WI38 (cell line): ENCODE measurements at regions not wholly inside any gene's neighbourhood (a gene's known extent, or its start where the extent isn't known, plus 50 kb on each side); places are given as distances from the start of the nearest gene placed in this dataset.
"Not testable (repeated sequence)": the region's sequence is repeated elsewhere in the genome, so short reads cannot be mapped to it uniquely, and the experiment has no call there.

Source experiments
- H3K4me3 ChIP-seq: 2 replicates; pipeline ENCODE4 v1.5.1; 2011; ENCODE audit warnings: low read depth, mild to moderate bottlenecking, control low read depth, low read length
- TF ChIP-seq, protein P1 (sequence below): IDR thresholded peaks from 2 replicates; pipeline ENCODE4 v1.5.1; 2012; ENCODE audit warnings: low read depth, mild to moderate bottlenecking, control low read depth, low read length

DNA sequence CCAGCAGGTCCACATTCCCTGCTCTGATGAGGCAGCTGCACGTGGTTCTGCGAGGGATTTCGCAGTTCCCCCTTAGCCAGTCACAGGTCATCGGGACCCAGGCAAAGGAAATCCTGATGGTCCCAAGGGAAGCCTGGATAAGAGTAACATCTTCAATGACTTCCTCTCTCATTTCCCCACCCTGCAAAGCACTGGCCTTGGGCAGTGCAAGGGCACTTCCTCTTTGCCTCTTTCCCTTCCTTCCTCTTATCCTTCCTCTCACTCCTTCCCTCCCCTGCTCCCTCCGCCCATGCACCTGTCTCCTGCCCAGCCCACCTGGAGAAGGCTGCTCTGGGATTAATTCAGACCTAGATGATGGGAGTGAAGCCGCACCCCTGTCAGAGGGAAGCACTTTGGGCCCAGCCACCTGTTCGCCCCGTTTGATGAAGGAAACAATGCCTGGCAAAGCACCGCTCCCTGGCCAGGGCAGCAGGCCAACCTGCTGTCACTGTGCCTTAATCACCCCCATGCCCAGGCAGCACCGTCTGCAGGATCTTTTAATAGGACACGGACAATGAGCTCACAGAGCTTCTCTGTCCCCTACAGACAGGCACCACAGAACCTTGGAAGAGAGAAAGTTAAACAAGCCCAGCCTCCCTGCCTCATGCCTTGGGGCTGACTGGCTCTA lies 113.5 kb upstream of the PABPC3 start:
- TF ChIP-seq, protein P1, sequence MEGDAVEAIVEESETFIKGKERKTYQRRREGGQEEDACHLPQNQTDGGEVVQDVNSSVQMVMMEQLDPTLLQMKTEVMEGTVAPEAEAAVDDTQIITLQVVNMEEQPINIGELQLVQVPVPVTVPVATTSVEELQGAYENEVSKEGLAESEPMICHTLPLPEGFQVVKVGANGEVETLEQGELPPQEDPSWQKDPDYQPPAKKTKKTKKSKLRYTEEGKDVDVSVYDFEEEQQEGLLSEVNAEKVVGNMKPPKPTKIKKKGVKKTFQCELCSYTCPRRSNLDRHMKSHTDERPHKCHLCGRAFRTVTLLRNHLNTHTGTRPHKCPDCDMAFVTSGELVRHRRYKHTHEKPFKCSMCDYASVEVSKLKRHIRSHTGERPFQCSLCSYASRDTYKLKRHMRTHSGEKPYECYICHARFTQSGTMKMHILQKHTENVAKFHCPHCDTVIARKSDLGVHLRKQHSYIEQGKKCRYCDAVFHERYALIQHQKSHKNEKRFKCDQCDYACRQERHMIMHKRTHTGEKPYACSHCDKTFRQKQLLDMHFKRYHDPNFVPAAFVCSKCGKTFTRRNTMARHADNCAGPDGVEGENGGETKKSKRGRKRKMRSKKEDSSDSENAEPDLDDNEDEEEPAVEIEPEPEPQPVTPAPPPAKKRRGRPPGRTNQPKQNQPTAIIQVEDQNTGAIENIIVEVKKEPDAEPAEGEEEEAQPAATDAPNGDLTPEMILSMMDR = no peak
- H3K4me3 ChIP-seq = no peak overlapping the region

DNA sequence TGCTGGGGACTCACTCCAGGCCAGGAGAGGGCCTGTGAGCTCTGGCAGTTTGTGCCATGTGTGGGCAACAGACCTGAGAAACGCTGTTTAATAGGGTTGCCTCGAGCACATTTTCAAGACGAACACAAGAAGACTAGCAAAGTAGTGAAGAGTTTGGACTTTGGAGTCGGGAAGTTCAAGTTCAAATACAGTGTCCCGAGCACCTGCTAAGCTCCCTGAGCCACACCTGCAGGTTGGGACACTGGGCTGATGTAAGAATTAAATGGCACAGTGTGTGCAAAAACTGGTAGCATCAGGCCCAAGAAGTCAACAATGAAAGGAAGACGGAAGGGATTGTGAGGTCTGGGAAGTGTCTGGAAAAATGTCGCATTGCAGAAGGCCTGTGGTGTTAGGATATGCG lies 112.8 kb upstream of the PABPC3 start:
- TF ChIP-seq, protein P1 = no peak
- H3K4me3 ChIP-seq = no peak overlapping the region

GRCh38 chr13:24984134-24984533 lies 111.8 kb upstream of the PABPC3 start:
- H3K4me3 ChIP-seq = no peak overlapping the region
- TF ChIP-seq, protein P1 = no peak

- H3K4me3 ChIP-seq = no peak overlapping the region
- TF ChIP-seq, protein P1 = no peak
Observed at GRCh38 chr13:24985107-24985506, 110.8 kb upstream of the PABPC3 start.

DNA sequence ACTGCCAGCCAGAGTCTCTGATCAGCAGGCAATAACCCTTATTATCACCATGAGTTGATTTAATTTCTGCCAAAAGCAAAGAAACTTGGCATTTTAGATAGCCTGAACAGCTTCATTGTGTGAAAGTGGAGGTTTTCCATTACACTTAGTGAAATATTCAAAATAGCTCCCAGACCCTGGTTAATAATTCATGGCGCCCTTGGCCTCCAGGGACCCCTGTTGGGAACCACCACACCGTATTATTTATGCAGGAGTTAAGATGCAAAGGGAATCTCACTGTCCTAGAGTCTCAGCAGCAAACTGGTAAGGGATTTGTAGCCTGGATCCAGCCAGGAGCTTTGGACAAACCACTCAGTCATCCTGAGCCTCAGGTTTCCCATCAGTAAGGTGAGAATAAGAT lies 110.0 kb upstream of the PABPC3 start:
- TF ChIP-seq, protein P1 = no peak
- H3K4me3 ChIP-seq = no peak overlapping the region

DNA sequence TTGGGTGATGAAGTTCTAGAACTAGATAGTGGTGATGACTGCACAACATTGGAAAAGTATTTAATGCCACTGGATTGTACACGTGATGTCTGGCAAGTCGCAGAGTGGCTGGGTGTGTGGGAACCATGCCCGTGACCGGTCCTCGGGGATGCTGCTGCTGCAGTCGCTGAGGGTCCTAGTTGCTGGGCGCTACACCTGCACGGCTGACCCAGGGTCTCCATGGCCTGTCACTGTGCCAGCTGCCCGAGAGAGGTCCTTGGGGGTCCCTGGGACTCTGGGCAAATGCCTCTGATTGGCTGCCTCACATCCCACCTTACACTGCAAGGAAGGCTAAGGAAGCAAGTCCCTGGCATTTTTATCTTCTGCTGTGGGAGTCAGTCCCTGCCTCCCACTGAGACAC lies 109.1 kb upstream of the PABPC3 start:
- H3K4me3 ChIP-seq = no peak overlapping the region
- TF ChIP-seq, protein P1 = no peak

GRCh38 chr13:24989959-24990358 lies 106.0 kb upstream of the PABPC3 start:
- not testable (repeated sequence) for H3K4me3 ChIP-seq

DNA sequence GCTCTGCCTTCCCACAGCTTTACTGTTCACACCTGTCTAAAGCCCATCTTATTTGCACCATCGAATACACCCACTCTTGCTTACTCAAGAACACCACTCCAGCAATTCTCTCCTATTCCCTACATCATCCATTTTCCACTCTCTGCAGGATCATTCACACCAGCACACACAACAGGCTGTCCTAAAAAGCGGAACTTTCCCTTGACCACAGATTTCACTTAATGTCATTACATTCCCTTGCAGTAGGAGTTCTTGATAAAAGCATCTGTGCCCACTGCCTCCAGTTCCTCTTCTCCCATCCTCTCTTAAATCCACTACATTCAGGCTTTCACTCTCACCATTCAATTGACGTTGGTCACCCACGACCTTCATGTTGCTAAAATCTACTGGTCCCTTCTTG lies 103.0 kb upstream of the PABPC3 start:
- not testable (repeated sequence) for H3K4me3 ChIP-seq
